ENCODE measurements at regions not wholly inside any gene's neighbourhood (a gene's known extent, or its start where the extent isn't known, plus 50 kb on each side); places are given as distances from the start of the nearest gene placed in this dataset.

GRCh38 chr4:3845094-3845743 lies 79.0 kb downstream of the ADRA2C start:
- TF ChIP-seq CTCF (conservative IDR thresholded peaks at IDR 0.05; ENCODE audit: low read length): no peak
- DNase-seq (ENCODE audit: low read depth): no peak
- H3K4me3 ChIP-seq (ENCODE audit: low read length): no peak overlapping the region

DNA sequence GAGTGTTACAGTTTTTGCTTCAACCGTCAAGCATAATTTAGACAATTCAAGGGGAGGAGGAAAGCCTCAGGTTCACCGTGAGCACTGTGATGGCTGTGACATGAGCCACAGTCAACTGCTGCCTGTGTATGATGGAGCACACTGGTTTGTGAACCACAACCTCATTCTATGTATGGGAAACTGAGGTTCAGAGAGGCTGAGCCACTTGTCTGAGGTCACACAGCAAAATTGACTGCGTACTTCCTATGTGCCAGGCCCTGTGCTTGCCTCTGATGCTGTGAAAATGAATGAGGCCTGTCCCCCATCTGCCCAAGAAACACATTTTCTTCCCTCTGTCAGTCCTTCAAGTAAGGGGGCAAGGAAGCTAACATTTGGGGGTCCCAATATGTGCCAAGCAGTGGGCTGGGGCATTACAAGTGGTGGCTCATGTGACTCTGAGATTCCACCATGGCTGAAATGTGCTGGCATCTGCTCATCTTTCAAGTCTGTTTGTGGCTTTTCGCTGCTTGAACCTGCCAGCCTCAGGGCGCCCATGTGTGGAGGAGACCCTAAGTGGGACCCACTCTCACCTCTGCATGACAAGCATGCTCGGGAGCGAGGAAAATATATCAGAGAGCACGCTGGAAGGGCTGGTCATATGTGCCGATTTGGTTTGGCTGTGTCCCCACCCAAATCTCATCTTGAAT lies 79.7 kb downstream of the ADRA2C start:
- TF ChIP-seq CTCF (conservative IDR thresholded peaks at IDR 0.05; ENCODE audit: low read length): no peak
- H3K4me3 ChIP-seq (ENCODE audit: low read length): no peak overlapping the region
- DNase-seq (ENCODE audit: low read depth): no peak

- no peak for DNase-seq (ENCODE audit: low read depth)
- no peak for TF ChIP-seq CTCF (conservative IDR thresholded peaks at IDR 0.05; ENCODE audit: low read length)
- H3K4me3 ChIP-seq (ENCODE audit: low read length): no peak overlapping the region
These were observed 81.2 kb downstream of the ADRA2C start for GRCh38 chr4:3847211-3847940.

DNA sequence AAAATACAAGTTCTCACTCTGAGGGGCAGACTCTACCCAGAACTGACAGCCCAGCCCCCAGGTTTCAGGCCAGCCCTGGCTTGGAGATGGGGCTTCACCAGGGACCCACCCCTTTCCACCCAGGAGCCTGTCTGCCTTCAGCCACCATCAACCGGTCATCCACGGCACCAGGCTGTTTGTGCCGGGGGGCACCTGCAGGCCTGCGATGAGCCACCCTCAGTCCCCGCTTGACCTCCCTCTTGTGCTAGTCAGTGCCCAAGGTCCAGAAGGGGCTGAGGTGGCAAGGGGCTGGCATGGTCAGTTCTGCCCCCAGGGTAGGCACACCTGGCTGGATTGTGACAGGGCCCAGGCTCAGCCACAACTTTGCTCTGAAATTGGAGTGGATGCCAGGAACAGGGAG lies 82.1 kb downstream of the ADRA2C start:
- DNase-seq (ENCODE audit: low read depth): no peak
- H3K4me3 ChIP-seq (ENCODE audit: low read length): no peak overlapping the region
- TF ChIP-seq CTCF (conservative IDR thresholded peaks at IDR 0.05; ENCODE audit: low read length): no peak

- H3K4me3 ChIP-seq (ENCODE audit: low read length): no peak overlapping the region
- DNase-seq (ENCODE audit: low read depth): no peak
- no peak for TF ChIP-seq CTCF (conservative IDR thresholded peaks at IDR 0.05; ENCODE audit: low read length)
These were observed 83.0 kb downstream of the ADRA2C start for GRCh38 chr4:3849140-3849539.

DNA sequence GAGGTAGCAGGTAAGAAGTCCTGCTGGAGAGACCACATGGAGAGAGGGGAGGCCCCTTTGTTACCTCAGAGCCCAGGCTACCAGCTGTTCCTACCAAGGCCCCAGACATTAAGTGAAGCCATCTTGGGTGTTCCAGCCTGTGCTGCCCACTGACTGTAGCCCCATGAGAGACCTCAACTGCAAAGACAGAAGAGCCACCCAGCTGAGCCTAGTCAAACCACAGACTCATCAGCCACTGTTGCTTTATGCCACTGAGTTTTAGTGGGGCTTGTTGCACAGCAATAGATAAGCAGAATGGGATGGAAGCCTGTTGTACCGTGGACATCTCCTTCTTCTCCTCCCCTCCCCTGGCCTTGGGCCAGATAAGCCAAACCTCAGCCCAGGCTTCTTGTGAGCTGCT lies 83.9 kb downstream of the ADRA2C start:
- no peak for TF ChIP-seq CTCF (conservative IDR thresholded peaks at IDR 0.05; ENCODE audit: low read length)
- no peak overlapping the region for H3K4me3 ChIP-seq (ENCODE audit: low read length)
- no peak for DNase-seq (ENCODE audit: low read depth)

Data from AG10803 (cell line).